WI38 (cell line): ENCODE measurements at regions not wholly inside any gene's neighbourhood (a gene's known extent, or its start where the extent isn't known, plus 50 kb on each side); places are given as distances from the start of the nearest gene placed in this dataset.

Source experiments
- H3K4me3 ChIP-seq: 2 replicates; pipeline ENCODE4 v1.5.1; 2011; ENCODE audit warnings: low read depth, mild to moderate bottlenecking, control low read depth, low read length
- CTCF ChIP-seq: IDR thresholded peaks from 2 replicates; pipeline ENCODE4 v1.5.1; 2012; ENCODE audit warnings: low read depth, mild to moderate bottlenecking, control low read depth, low read length

- TF ChIP-seq CTCF = no peak
- no peak overlapping the region for H3K4me3 ChIP-seq
These were observed 118.3 kb upstream of the ATF7IP start for GRCh38 chr12:14247166-14247565.

DNA sequence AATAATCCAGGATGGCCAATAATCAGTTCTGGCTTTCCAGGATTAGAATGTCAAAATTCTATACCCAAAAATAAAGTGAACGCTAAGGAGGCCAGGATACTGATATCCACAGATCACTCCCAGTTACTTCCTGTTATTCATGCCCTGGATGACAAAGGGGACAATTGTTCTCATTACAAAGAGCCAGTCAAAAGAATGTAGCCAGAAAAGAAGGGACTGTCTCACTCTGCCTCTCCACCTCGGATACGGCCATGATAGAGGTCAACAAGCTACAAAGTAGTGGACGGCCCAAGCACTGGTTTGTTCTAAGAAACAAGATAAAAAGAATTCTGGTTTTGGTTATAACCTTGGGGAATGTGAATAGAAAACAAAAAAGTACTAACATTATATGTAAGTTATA lies 116.1 kb upstream of the ATF7IP start:
- TF ChIP-seq CTCF = no peak
- H3K4me3 ChIP-seq = no peak overlapping the region

GRCh38 chr12:14252697-14253096 lies 112.8 kb upstream of the ATF7IP start:
- TF ChIP-seq CTCF = no peak
- no peak overlapping the region for H3K4me3 ChIP-seq

- no peak for TF ChIP-seq CTCF
- H3K4me3 ChIP-seq = no peak overlapping the region
These were observed 112.0 kb upstream of the ATF7IP start for GRCh38 chr12:14253496-14253895.

DNA sequence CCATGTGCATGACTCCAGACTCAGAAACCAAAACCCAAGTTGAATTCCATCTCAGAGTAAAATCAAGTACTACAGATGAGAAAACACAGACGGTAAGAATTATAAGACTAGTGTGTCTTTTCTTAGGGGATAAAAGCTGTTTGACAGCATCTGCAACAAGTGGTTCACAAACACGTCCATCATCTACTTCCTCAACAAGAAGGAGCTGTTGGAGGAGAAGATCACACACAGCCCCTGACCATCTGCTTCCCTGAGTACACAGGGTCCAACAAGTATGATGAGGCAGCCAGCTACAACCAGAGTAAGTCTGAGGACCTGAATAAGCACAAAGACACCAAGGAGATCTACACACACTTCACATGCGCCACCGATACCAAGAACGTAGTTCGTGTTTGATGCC lies 110.7 kb upstream of the ATF7IP start:
- TF ChIP-seq CTCF = no peak
- H3K4me3 ChIP-seq = no peak overlapping the region

DNA sequence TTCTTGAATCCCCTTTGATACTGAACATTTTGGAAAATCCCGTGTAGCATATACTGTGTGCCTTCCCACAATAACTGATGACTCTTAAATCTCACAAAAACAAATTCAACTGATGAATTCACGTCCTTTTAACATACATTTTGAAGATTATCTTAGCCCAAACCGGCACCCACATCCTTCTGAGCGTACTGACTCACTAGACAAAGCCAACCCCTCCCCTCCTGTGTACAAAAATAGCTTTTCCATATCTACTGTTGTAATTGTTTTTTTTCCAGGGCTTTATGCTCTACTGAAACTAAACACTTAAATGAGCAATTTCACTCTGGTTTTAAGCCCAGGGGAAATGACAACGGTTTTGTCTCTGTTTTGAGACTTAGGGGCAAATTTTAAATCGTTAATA lies 109.4 kb upstream of the ATF7IP start:
- H3K4me3 ChIP-seq = no peak overlapping the region
- no peak for TF ChIP-seq CTCF

DNA sequence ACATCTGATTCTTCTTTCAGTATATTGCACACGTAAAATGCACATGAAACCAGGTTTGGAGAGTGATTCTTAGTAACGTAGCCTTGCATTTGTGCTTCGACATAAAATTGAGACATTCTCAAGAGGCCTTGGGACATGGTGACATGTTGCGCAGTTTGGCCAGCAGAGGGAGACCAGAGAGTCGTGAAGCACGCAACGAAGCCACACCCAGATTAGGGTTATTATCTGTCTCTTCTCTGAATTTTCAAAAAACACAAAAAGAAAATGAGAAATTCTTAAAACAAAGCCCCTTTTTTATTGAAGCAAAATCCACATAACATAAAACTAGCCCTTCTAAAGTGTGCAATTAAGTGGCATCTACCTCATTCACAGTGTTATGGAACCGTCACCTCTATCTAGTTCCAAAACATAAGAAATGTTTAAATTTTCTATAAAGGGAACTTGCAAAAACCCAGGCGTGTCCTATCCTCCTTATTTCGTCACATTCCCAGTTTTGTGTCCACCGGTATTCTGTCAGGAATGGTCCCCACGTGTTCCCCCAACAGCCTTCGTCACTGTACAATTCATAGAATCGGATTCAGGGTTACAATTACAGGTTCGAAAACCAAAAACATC lies 108.8 kb upstream of the ATF7IP start:
- no peak overlapping the region for H3K4me3 ChIP-seq
- TF ChIP-seq CTCF = peak; percentile 75
